Breast epithelium (tissue), 3 donors: ENCODE measurements at regions not wholly inside any gene's neighbourhood (a gene's known extent, or its start where the extent isn't known, plus 50 kb on each side); places are given as distances from the start of the nearest gene placed in this dataset.

Source experiments
- CTCF ChIP-seq, 3 donors: fragments of 450-650 bp; IDR thresholded peaks; one replicate each; pipeline ENCODE4 v1.5.1; 2016 to 2017; ENCODE audit warnings: antibody characterized with exemption in 3 of 3, mild to moderate bottlenecking in 3 of 3, moderate library complexity in 3 of 3
- POLR2A ChIP-seq: fragments of 450-650 bp; IDR thresholded peaks from one replicate; pipeline ENCODE4 v1.6.1; 2016; ENCODE audit warnings: antibody characterized with exemption, mild to moderate bottlenecking, moderate library complexity
- POLR2AphosphoS5 ChIP-seq, 3 donors: sonication (generic); formaldehyde crosslinking; IDR thresholded peaks; one replicate each; pipeline ENCODE4 v1.6.1; 2017; ENCODE audit warnings: antibody characterized with exemption in 3 of 3

GRCh38 chr5:1971944-1972343, 89.2 kb upstream of the IRX4 start:
- TF ChIP-seq CTCF (IDR thresholded peaks at IDR 0.05) (no peak), POLR2A (no peak), POLR2AphosphoS5 (IDR thresholded peaks at IDR 0.05) (no peak)
